Glutamatergic neuron (in vitro differentiated cells): ENCODE measurements at regions not wholly inside any gene's neighbourhood (a gene's known extent, or its start where the extent isn't known, plus 50 kb on each side); places are given as distances from the start of the nearest gene placed in this dataset.
"Not testable (repeated sequence)": the region's sequence is repeated elsewhere in the genome, so short reads cannot be mapped to it uniquely, and the experiment has no call there.

Source experiments
- DNase-seq: peaks from one replicate; pipeline ENCODE4 v3.0.0; 2022
- H3K27ac Mint-ChIP-seq: one replicate; pipeline ENCODE4 v1.8.0; 2020; ENCODE audit warnings: mild to moderate bottlenecking, mixed read lengths, inconsistent platforms; ENCODE audit not compliant: unreplicated experiment
- H3K27me3 Mint-ChIP-seq: one replicate; pipeline ENCODE4 v1.8.0; 2020; ENCODE audit warnings: mild to moderate bottlenecking, moderate library complexity, mixed read lengths, inconsistent platforms; ENCODE audit not compliant: unreplicated experiment
- H3K36me3 Mint-ChIP-seq: one replicate; pipeline ENCODE4 v1.8.0; 2020; ENCODE audit warnings: mild to moderate bottlenecking, mixed read lengths, inconsistent platforms; ENCODE audit not compliant: unreplicated experiment
- H3K4me1 Mint-ChIP-seq: one replicate; pipeline ENCODE4 v1.8.0; 2020; ENCODE audit warnings: mild to moderate bottlenecking, low read depth, mixed read lengths, inconsistent platforms; ENCODE audit not compliant: unreplicated experiment
- H3K4me3 Mint-ChIP-seq: one replicate; pipeline ENCODE4 v1.8.0; 2020; ENCODE audit warnings: mild to moderate bottlenecking, mixed read lengths, inconsistent platforms; ENCODE audit not compliant: unreplicated experiment
- H3K9me3 Mint-ChIP-seq: one replicate; pipeline ENCODE4 v1.8.0; 2020; ENCODE audit warnings: mild to moderate bottlenecking, moderate library complexity, mixed read lengths, inconsistent platforms; ENCODE audit not compliant: unreplicated experiment
- CTCF ChIP-seq: fragments of 200-600 bp; sonication (generic); IDR thresholded peaks from one replicate; pipeline ENCODE4 v1.5.0; 2021; ENCODE audit not compliant: partially characterized antibody, unreplicated experiment

- Mint-ChIP-seq H3K27ac (no peak overlapping the region), H3K9me3 (peaks cover 3% of the 10 kb centered on the region), H3K36me3 (no peaks in the 10 kb centered on the region), H3K27me3 (no peaks in the 10 kb centered on the region), H3K4me3 (no peak overlapping the region), H3K4me1 (peaks cover 3% of the 10 kb centered on the region)
- DNase-seq = no peak
- no peak for TF ChIP-seq CTCF
Observed at GRCh38 chr2:82954868-82955267, 1504.2 kb downstream of the SUCLG1 start.

GRCh38 chr2:82939211-82939610, 1519.9 kb downstream of the SUCLG1 start:
- Mint-ChIP-seq H3K4me3 (no peak overlapping the region), H3K27ac (no peak overlapping the region), H3K36me3 (no peaks in the 10 kb centered on the region), H3K4me1 (no peaks in the 10 kb centered on the region), H3K27me3 (no peaks in the 10 kb centered on the region), H3K9me3 (no peaks in the 10 kb centered on the region)
- TF ChIP-seq CTCF = no peak
- no peak for DNase-seq

GRCh38 chr2:82938321-82938845, 1520.7 kb downstream of the SUCLG1 start:
- H3K4me3 Mint-ChIP-seq, H3K4me1 Mint-ChIP-seq, DNase-seq, H3K36me3 Mint-ChIP-seq, H3K9me3 Mint-ChIP-seq, H3K27ac Mint-ChIP-seq, H3K27me3 Mint-ChIP-seq: not testable (repeated sequence)

- H3K4me3 Mint-ChIP-seq = no peak overlapping the region
- no peak overlapping the region for H3K27ac Mint-ChIP-seq
- no peaks in the 10 kb centered on the region for H3K36me3 Mint-ChIP-seq
- DNase-seq = no peak
- H3K4me1 Mint-ChIP-seq = no peaks in the 10 kb centered on the region
- peaks cover 1% of the 10 kb centered on the region for H3K9me3 Mint-ChIP-seq
- TF ChIP-seq CTCF = no peak
- no peaks in the 10 kb centered on the region for H3K27me3 Mint-ChIP-seq
Observed at GRCh38 chr2:82913566-82913965, 1545.5 kb downstream of the SUCLG1 start.

GRCh38 chr2:82896117-82896516, 1563.0 kb downstream of the SUCLG1 start:
- peaks cover 22% of the 10 kb centered on the region for H3K4me1 Mint-ChIP-seq
- peaks cover 4% of the 10 kb centered on the region for H3K9me3 Mint-ChIP-seq
- H3K36me3 Mint-ChIP-seq = no peaks in the 10 kb centered on the region
- TF ChIP-seq CTCF = no peak
- no peaks in the 10 kb centered on the region for H3K27me3 Mint-ChIP-seq
- DNase-seq = no peak
- H3K27ac Mint-ChIP-seq = peak overlapping the region; percentile 3
- H3K4me3 Mint-ChIP-seq = no peak overlapping the region
